GM18867 (cell line): ENCODE measurements at regions not wholly inside any gene's neighbourhood (a gene's known extent, or its start where the extent isn't known, plus 50 kb on each side); places are given as distances from the start of the nearest gene placed in this dataset.

Source experiments
- ATAC-seq: cut with Tn5 transposase; IDR thresholded peaks from one replicate; pipeline ENCODE4 v1.9.1; 2021; ENCODE audit warnings: mild to moderate bottlenecking, moderate library complexity; ENCODE audit not compliant: unreplicated experiment

DNA sequence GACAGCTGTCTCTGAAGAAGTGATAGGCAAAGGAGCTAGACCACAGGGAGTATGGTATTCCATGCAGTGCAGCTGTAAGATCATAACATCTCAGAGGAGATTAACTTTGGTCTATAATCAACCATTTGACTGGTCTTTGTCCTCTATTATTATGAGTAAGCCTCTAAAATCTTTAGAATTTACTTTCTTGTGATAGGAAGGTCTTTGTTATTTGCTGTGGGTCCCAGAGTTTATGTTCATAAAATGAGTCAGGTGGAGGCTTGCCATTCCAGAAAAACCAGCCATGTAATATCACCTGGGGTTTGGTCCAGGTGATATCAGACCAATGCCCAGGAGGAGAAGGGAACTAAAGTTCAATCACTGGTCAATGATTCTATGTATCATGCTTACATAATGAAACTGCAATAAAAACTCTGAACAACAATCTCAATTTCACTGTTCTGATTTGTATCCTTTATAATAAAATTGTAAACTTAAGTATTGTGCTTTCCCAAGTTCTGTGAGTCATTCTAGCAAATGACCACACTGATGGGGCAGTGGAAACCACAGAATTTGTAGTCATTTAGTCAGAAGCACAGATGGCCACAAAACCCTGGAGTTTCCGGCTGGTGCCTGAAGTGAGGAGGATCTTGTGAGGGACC is 239.6 kb upstream of the TRAM1L1 start:
- ATAC-seq = no peak

DNA sequence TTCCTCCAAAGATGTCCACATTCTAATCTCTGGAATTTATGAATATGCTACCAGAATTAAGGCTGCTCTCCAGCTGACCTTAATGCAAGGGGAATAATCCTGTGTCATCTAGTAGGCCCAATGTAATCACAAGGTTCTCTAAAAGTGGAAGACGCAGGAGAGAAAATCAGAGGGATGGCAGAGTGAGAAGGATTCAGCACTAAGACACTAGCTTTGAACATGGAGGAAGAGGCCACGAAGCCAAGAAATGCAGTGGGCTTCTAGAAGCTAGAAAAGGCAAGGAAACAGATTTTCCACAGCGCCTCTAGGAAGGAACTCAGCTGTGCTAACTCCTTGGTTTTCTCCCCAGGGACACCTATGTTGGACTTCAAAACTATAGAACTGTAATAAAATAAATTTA is 240.7 kb upstream of the TRAM1L1 start:
- ATAC-seq = no peak

DNA sequence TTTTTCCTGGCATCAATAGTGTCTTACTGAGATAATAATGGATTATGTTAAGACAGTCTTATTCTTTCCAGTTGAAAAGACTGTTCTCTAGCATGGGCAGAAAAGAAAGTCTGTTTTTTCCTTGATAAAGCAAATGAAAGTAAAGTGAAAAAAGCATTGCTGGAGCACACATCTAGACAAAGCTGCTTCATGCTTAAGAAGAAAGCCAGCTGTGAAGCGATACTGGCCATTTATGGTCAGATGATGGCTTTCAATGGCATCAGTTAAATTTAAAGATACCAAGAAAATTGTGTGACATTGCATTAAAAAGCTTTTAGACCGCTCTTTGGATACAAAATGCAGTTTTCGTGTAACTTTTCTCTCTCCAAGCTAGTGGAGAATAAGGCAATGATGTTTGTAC is 242.1 kb upstream of the TRAM1L1 start:
- no peak for ATAC-seq

DNA sequence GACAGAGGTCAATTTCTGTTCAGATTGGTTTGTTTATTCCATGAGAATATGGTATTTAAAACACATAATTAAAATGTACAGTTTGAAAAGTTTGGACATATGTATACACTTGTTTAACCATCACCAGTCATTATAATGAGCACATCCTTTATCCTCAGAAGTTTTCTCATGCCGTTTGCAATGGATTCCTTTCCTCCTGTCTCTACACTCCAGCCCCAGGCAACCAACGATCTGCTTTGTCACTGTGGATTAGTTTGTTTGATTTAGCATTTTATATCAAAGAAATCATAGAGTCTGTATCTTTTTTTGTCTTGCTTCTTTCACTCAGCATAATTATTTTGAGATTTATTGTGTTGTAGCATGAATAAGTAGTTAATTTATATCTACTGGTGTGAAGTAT is 243.0 kb upstream of the TRAM1L1 start:
- no peak for ATAC-seq

DNA sequence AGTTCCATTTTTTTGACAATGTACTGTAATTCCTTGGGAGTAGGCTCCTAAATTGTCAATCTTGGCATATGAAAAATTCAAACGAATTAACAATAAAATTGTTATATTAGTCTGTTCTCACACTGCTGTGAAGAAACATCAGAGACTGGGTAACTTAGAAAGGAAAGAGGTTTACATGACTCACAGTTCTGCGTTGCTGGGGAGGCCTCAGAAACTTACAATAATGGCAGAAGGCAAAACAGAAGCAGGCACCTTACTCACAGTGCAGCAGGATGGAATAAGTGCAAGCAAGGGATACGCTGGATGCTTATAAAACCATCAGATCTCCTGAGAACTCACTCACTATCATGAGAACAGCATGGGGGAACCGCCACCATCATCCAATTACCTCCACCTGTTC is 246.4 kb upstream of the TRAM1L1 start:
- no peak for ATAC-seq

DNA sequence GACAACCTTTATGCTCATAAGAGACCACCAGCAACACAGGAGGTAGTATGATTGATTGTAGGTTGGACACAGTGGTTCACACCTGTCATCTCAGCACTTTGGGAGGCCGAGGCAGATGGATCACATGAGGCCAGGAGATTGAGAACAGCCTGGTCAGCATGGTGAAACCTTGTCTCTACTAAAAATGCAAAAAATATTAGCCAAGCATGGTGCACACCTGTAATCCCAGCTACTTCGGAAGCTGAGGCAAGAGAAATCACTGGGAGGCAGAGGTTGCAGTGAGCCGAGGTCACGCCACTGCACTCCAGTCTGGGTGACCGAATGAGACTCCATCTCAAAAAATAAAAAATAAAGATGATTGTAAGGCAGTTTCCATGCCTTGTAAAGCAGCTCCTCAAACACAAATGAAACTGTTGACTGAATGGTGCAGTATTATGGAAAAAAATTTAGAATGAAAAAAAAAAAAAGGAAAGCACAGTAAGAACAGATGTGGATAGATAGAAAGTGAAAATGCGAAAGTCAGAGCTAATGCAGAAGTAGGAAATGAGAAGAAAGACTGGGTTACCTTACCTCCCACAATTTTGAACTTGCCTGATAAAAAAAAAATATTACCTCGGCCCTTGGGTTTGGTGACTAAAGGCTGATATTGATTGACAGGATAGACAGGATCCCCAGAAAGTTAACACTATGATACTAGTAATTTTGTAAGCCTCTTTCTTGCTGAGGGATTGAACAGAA is 249.2 kb upstream of the TRAM1L1 start:
- no peak for ATAC-seq

DNA sequence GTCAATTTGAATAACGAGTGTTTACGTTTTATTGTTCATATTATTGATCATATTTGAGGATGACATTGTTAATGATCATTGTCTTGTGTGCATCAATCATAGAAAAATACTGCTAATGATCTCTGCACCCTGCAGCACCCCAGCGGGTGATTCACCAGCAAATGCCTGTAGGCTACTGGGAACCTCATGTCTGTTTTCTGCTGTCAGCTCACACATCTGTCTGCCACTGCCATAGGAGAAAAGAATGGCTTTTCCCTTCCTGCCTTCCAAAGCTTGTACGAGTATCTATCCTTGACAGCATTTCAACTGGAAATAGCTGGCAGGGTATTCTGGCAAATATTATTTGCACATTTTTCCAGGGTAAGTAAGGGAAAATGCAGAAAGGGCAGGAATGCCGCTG is 272.1 kb upstream of the TRAM1L1 start:
- ATAC-seq = no peak

DNA sequence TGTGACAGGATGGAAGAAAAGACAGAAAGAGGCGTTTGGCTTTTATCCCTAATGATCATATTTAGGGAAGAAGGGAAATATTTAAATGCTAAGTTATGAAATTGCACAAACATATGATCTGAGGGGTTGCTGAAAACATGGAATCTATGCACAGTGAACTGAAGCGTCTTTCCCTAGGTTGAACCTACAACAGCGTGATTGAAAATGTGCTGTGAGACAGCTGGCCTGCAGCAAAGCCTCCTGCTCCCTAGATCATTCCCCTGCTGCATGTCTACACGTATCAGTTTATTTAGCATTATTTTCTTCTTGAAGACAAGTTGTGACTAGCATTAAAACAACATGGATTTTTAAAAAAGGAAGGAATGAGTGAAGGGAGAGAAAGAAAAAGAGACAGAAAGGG is 272.5 kb upstream of the TRAM1L1 start:
- ATAC-seq = no peak

DNA sequence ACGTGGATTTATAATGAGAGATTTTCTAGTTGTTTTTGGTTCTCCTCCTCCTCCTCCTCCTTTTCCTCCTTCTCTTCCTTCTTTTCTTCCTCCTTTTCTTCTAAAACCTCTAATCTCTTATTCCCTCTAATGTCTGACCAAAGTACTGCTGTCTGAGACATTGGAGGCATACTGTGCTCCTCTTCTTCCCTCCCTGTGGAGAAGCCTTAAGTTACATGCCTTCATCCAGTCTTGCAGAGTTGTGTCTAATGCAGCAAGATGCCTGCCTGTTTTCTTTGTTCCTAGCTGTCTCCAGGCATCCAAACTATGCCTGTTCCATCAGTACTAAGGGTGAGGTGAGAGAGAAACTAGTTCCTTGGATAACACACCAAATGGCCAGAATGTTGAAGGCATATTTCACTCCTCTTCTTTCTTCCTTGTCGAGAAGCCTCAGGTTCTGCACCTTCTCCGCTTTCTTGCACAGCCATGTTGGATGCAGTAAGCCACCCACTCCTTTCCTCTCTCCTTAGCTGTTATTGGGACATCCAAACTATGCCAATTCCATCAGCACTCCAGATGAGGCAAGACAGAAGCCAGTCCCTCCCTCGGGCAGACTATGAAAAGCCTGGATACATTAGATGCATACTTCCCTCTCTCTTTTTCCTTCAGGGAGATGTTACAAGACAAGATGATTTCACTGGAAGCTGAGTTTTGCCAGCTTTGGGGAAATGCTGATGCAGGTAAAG is 285.7 kb upstream of the TRAM1L1 start:
- no peak for ATAC-seq

DNA sequence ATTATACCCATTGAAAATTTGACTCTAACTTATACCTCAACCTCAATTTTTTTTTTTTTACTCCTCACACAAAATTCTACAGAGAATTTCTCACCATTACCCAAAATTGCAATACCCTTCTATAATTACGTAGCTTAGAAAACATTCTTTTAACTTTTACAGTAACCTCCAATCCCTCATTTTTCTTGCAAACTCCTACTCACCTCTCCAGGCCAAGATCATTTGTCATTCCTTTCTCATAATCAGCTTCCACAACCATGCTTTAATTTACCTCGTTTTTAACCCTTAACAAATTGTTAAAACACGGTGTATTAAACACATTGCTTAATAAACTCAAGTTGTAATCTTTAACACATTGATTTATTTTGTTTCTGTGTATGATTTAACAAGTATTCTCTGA is 289.7 kb upstream of the TRAM1L1 start:
- ATAC-seq = no peak

DNA sequence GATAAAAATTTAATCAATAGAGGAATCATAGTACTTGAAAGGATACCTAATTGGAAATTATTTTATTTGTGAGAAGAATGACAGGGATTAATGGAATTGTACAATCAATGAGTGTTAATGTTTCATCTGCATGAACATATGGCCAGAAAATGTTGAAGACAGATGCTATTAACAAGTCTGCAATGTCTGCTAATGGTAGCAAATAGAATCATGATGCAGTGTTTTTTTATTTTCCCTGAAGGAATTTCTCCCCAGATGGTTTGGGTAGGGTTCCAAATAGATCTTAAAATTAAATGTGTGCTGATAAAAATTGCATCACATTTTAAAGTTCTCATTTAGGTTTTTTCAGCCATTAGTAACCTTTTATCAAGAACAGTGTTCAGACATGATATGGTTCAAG is 291.3 kb upstream of the TRAM1L1 start:
- no peak for ATAC-seq

DNA sequence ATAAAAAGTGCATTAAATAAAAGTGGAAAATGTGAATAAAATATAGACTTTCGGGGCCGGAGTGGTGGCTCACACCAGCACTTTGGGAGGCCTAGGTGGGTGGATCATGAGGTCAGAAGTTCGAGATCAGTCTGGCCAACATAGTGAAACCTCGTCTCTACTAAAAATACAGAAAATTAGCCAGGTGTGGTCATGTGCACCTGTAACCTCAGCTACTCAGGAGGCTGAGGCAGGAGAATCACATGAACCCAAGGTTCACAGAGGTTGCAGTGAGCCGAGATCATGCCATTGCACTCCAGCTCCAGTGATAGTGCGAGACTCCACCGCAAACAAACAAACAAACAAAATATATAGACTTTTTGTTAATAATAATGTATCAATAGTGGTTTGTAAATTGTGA is 293.6 kb upstream of the TRAM1L1 start:
- no peak for ATAC-seq

DNA sequence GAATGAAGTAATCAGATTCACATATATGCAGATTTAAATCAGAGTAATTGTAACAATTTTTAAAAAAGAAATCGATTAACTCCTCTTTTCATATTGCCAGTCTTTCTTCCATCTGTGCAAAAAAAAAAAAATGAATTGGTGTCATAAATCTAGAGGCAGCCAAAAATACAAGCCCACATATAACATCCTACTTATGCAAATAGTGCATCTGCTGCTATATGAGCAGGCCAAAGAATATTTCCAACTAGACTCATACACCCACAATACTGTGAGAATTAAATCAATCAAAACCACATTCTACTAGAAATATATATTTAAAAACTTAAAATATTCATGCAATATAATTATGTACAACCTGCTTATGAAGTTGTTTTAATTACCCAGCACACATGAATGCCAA is 298.1 kb upstream of the TRAM1L1 start:
- ATAC-seq = no peak

DNA sequence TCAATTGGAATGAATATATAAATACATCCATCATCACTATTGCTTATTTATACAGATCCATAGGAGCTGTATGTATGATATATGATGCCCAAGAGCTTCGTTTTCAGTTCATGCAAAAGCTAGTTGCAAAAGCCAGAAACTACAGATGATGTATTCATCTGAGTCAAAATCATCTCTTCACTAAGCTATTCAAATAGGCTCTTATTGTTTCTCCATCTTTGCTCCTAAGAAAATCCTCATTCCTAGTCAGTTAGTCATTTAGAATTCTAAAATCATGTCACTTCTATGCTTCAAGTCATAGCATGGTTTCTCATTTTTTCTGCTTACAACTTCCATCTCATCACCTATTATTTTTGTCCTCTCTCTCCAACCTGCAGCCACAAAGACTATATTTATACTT is 300.1 kb upstream of the TRAM1L1 start:
- no peak for ATAC-seq

DNA sequence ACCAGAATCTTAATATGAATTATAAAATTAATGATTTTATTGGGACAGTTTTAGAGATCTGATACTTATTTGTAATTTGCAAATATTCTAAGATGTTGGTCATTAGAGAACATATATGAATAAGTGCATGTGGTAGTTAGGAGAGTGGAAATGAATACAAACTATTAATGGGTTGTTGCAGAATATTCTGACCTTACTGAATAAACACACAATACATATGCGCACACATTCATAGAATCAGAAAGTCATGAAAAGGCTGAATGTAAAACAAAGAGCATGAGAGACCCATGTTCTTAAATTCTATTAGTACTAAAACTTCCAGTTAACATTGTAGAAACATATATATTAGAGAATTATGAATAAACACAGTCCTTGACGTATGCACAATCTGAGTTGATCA is 301.7 kb upstream of the TRAM1L1 start:
- no peak for ATAC-seq

DNA sequence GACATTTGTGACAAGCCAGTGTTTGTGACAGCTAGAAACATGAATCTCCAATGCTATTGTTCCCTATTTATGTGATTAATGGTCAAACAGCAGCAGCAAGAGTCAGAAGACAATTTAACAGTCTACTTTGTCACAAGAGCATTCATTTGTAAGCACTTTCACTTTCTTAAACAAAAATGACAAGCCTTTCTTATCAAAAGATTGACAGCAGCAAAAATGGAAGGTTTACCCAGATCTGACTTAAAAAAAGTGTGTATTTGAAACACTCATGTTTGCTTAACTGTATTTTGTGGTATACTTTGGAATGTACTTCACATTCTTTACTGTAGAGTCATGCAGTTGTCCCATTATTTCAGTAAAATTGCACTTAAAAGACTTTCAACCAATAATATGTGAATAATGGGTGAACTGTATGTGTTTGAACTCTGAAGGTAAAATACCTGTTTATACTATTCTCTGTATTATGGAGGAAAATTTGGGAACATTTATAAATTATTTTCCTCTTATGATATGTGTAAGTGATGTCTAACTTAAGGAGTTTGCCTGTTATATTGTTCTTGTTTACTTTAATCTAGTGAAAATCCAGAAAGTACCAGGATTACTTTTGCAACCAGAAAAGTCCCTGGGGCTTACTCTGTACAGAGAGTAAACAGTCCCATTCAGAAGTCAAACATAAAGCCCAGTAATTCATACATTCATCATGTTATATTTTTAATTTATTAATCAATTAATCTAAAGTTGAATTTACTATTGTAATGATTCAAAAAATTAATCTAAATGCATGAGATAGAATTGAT is 314.9 kb upstream of the TRAM1L1 start:
- no peak for ATAC-seq

DNA sequence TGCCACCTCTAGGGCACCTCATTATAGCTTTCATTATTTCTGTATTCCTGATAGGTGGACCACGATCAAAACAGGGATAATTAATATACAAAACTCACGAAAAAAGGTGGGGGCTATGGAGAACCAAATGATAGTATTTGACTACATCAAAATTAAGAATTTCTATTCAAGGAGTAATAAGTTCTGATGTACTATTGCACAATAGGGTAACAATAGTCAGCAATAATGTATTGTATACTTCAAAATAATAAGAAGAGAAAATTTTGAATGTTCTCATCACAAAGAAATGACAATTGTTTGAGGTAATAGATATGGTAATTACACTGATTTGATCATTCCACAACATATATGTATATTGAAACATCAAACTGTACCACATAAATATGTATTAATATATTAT is 327.3 kb upstream of the TRAM1L1 start:
- no peak for ATAC-seq

DNA sequence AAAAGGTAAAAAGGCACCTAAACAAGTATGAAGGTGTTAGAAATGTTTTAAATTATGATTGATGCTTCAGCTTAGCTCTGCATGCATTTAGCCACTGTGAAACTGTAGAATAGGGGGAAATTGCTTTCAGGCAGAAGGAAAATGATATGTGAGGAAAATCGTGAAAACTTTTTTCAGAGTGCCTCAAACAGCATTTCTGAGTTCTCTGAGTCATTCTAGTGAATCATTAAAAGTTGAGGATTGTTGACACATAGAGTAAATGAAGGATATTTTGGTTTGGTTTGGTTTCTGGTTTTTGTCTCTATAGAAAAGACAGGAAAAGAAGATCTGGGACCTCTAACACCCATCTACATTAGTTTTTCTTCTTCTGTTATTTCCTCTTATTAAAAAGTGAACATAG is 332.5 kb upstream of the TRAM1L1 start:
- ATAC-seq = no peak

DNA sequence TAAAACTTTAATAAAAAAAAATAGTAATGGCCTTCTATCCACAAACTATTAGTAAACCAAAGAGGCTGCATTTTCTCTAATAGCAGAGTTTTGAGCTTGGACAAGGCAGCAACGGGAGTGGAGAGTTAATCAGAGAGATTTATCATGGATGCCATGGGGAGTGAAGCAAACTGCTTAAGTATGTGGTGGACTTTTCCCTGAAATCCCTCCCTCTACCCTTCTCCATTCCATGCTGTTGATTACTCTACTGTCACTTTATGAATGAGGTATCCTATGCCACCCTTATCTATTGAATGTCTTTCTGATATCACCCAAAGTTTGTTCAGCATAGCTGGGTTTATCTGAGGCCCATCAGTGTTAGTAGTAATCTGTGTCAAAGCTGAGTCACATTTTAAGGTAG is 335.6 kb upstream of the TRAM1L1 start:
- no peak for ATAC-seq

DNA sequence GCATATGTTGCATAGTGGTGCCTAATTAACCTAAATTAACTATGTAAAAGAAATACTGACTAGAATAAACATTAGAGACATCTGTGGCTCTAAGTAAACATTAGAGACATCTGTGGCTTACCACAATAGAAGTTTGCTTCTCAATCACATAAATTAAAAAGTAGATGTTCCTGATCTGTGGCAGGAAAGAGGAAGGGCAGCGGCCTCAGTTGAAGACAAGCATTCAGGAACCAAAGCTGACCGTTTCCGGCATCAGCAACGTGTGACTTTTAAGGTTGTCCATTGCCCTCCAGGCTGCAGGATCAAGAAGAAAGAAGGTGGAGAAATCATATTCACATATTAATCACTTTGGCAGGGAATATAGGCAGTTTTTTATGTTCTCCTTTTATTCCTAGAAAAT is 336.3 kb upstream of the TRAM1L1 start:
- no peak for ATAC-seq

DNA sequence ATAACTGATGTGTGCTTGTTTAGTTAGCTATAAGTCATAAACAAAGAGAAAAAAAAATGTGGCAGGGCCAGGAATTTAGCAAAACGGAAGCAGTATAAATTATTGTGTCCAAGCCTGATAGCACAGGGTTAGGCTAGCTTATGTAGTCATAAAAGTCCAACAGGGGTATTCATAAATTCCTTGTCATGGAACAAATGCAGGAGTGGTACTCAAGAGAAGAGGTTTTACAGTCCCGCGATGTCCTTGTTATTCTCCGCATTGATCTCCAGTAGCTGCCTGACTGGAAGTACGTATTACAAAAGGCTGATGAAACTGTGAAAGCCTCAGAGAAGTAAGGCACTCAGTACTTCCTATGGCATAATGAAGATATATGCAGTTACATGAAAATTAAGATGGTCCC is 336.9 kb upstream of the TRAM1L1 start:
- ATAC-seq = no peak

DNA sequence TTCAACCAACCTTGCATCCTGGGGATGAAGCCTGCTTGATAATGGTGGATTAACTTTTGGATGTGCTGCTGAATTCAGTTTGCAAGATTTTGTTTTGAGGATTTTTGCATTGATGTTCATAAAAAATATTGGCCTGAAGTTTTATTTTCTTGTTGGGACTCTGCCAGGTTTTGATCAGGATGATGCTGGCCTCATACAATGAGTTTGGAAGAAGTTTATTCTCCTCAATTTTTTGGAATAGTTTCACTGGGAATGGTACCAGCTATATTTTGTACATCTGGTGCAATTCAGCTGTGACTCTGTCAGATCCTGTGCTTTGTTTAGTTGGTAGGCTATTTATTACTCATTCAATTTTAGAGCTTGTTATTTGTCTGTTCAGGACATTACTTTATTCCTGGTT is 340.3 kb upstream of the TRAM1L1 start:
- no peak for ATAC-seq
